K562 (cell line): ENCODE measurements at regions not wholly inside any gene's neighbourhood (a gene's known extent, or its start where the extent isn't known, plus 50 kb on each side); places are given as distances from the start of the nearest gene placed in this dataset.

ENCODE experiments used
- ATAC-seq: fragments of 200-7000 bp; cut with Tn5 transposase; 3 replicates; pipeline ENCODE4 v1.9.1; 2020; ENCODE audit warnings: moderate library complexity
- BruUV-seq: library from RNA; stranded (reverse); fragments of 400-500 nt; replicated peaks from 2 replicates; lab custom pipeline; 2021; lab: Mats Ljungman, UMichigan
- CTCF ChIA-PET: fragments of 300-600 bp; formaldehyde crosslinking; extraction: SDS; loops from one replicate; lab custom pipeline; 2021; ENCODE audit warnings: low intra/inter-chr PET ratio; lab: Yijun Ruan, JAX
- POLR2A ChIA-PET: fragments of 300-600, 350-650 bp; sonication (Branson Sonifier 250); formaldehyde crosslinking; extraction: SDS; loops from one replicate; lab custom pipeline; 2021; ENCODE audit warnings: antibody characterized with exemption, inconsistent platforms; lab: Yijun Ruan, JAX
- DNase-seq, 4 experiments: peaks; one replicate each; pipeline versions ENCODE4 v3.0.0 to v3.0.0-alpha.2; 2011 to 2018; ENCODE audit warnings: low spot score in 3 of 4, mixed read lengths in 3 of 4; ENCODE audit errors: extremely low read depth in 1 of 4
- FAIRE-seq: peaks from 2 replicates; lab custom pipeline; 2011; peaks lifted over from hg19 to GRCh38; lab: Jason Lieb, UNC
- H2AFZ ChIP-seq: 2 replicates; pipeline ENCODE4 v1.6.0; 2011; ENCODE audit warnings: low read depth, low read length, control low read depth, inconsistent platforms
- H3K27ac ChIP-seq: fragments of 200-600 bp; 3 replicates; pipeline ENCODE4 v1.8.0; 2011; ENCODE audit warnings: low read depth, mild to moderate bottlenecking, control low read depth, inconsistent platforms, low read length, moderate library complexity, mixed read lengths; ENCODE audit errors: extremely low read depth
- H3K27me3 ChIP-seq, 2 experiments: fragments of 300-600 bp in 1 of 2; 2 replicates in 1 of 2; 3 replicates in 1 of 2; pipeline versions ENCODE4 v1.6.0 to v1.8.0; 2011; ENCODE audit warnings: inconsistent platforms in 2 of 2, low read length in 2 of 2, mild to moderate bottlenecking in 1 of 2, mixed read lengths in 1 of 2, moderate library complexity in 1 of 2; ENCODE audit not compliant: control insufficient read depth in 2 of 2, insufficient read depth in 2 of 2
- H3K36me3 ChIP-seq: fragments of 300-600 bp; 3 replicates; pipeline ENCODE4 v1.8.0; 2011; ENCODE audit warnings: mild to moderate bottlenecking, low read length, inconsistent platforms; ENCODE audit not compliant: control insufficient read depth, insufficient read depth
- H3K4me1 ChIP-seq, 2 experiments: fragments of 200-600 bp in 1 of 2; replicated peaks in 1 of 2; 2 replicates in 1 of 2; 3 replicates in 1 of 2; pipeline versions ENCODE4 v1.5.1 to v1.8.0; 2011; ENCODE audit warnings: inconsistent platforms in 2 of 2, low read length in 2 of 2, mild to moderate bottlenecking in 1 of 2, mixed read lengths in 1 of 2, moderate library complexity in 1 of 2; ENCODE audit not compliant: control insufficient read depth in 2 of 2, insufficient read depth in 2 of 2
- H3K4me2 ChIP-seq: 2 replicates; pipeline ENCODE4 v1.6.1; 2011; ENCODE audit warnings: low read length, control low read depth, inconsistent platforms, mixed read lengths; ENCODE audit not compliant: insufficient read depth
- H3K4me3 ChIP-seq: fragments of 200-600 bp; sonication (generic), shearing (Covaris generic); 2 replicates; pipeline ENCODE4 v1.5.1; 2016; ENCODE audit warnings: control low read depth, inconsistent platforms
- H3K79me2 ChIP-seq: fragments of 200-600 bp; 3 replicates; pipeline ENCODE4 v1.8.0; 2011; ENCODE audit warnings: low read length, inconsistent platforms; ENCODE audit not compliant: control insufficient read depth, insufficient read depth
- H3K9ac ChIP-seq, 2 experiments: 2 replicates each; pipeline versions ENCODE4 v1.6.0 to v1.6.1; 2011; ENCODE audit warnings: low read depth in 2 of 2, low read length in 2 of 2, control low read depth in 1 of 2, inconsistent platforms in 1 of 2, mild to moderate bottlenecking in 1 of 2, mixed read lengths in 1 of 2; ENCODE audit not compliant: insufficient read depth in 1 of 2
- H3K9me1 ChIP-seq: one replicate; pipeline ENCODE4 v1.6.0; 2011; ENCODE audit warnings: inconsistent platforms, mild to moderate bottlenecking, low read length, moderate library complexity; ENCODE audit not compliant: control insufficient read depth, insufficient read depth
- H3K9me3 ChIP-seq: replicated peaks from 2 replicates; pipeline ENCODE4 v1.5.1; 2011; ENCODE audit warnings: low read depth, low read length, inconsistent platforms; ENCODE audit not compliant: control insufficient read depth, insufficient read depth
- H4K20me1 ChIP-seq: replicated peaks from 2 replicates; pipeline ENCODE4 v1.6.1; 2011; ENCODE audit warnings: low read length, inconsistent platforms, mixed read lengths; ENCODE audit not compliant: control insufficient read depth, insufficient read depth
- NCOR1 ChIP-seq: fragments of 450-650 bp; IDR thresholded peaks from 2 replicates; pipeline ENCODE4 v1.6.1; 2016; ENCODE audit warnings: mild to moderate bottlenecking, moderate library complexity
- PTTG1 ChIP-seq: fragments of 450-650 bp; IDR thresholded peaks from 2 replicates; pipeline ENCODE4 v1.6.1; 2016; ENCODE audit warnings: low read depth, mild to moderate bottlenecking, missing genetic modification characterization, missing compliant biosample characterization
- ZNF436 ChIP-seq: fragments of 250-450, 450-650 bp; sonication (Bioruptor Pico); formaldehyde crosslinking; IDR thresholded peaks from 2 replicates; pipeline ENCODE4 v1.7.0; 2020; ENCODE audit warnings: mild to moderate bottlenecking
- ZNF445 ChIP-seq: fragments of 250-450 bp; sonication (Bioruptor Pico); IDR thresholded peaks from 2 replicates; pipeline ENCODE4 v1.4.0; 2020; ENCODE audit warnings: low read depth, mild to moderate bottlenecking, moderate library complexity
- WGBS: fragments of 100-300 bp; shearing (Covaris generic); methylation state at CpG from one replicate; pipeline ENCODE4 v1.1.6; 2016; ENCODE audit warnings: low coverage, mixed read lengths; ENCODE audit not compliant: insufficient coverage; ENCODE audit errors: missing lambda C conversion rate; 5-methylcytosine and 5-hydroxymethylcytosine counted together
- in situ Hi-C: fragments of 300-500 bp; cut with MboI; formaldehyde crosslinking; loops from 4 replicates; pipeline ENCODE4 v1.15.0; 2018; ENCODE audit warnings: inconsistent platforms, mixed read lengths
- intact Hi-C: fragments of 100-400 bp; cut with micrococcal nuclease; formaldehyde crosslinking; loops from 2 replicates; pipeline ENCODE4 v1.14.2; 2022
- TF ChIP-seq, protein P1 (sequence below): fragments of 450-650 bp; IDR thresholded peaks from 2 replicates; pipeline ENCODE4 v1.6.1; 2017; ENCODE audit warnings: antibody characterized with exemption, mild to moderate bottlenecking

DNA sequence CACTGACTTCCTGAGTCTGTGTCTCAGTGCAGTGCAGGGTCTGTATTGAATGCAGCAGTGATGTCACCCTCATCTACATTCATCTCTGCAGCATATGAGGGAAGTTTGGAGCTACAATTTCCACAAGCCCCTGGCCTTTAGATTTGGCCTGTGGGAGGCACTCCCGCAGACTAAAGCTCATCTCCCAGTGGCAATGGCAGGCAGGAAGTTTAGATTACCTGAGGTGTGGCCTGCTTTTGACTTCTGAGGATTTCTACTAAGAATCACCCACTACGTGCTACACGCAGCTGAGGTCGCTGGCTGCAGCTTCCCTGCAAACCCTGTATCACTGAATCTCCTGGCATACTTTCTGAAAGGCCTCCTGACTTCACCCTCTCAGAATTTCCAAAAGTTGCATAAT lies 202.2 kb upstream of the PRKD1 start (continued):
- TF ChIP-seq PTTG1 (tag) (no peak), NCOR1 (no peak), ZNF445 (no peak)
- TF ChIP-seq, protein P1, sequence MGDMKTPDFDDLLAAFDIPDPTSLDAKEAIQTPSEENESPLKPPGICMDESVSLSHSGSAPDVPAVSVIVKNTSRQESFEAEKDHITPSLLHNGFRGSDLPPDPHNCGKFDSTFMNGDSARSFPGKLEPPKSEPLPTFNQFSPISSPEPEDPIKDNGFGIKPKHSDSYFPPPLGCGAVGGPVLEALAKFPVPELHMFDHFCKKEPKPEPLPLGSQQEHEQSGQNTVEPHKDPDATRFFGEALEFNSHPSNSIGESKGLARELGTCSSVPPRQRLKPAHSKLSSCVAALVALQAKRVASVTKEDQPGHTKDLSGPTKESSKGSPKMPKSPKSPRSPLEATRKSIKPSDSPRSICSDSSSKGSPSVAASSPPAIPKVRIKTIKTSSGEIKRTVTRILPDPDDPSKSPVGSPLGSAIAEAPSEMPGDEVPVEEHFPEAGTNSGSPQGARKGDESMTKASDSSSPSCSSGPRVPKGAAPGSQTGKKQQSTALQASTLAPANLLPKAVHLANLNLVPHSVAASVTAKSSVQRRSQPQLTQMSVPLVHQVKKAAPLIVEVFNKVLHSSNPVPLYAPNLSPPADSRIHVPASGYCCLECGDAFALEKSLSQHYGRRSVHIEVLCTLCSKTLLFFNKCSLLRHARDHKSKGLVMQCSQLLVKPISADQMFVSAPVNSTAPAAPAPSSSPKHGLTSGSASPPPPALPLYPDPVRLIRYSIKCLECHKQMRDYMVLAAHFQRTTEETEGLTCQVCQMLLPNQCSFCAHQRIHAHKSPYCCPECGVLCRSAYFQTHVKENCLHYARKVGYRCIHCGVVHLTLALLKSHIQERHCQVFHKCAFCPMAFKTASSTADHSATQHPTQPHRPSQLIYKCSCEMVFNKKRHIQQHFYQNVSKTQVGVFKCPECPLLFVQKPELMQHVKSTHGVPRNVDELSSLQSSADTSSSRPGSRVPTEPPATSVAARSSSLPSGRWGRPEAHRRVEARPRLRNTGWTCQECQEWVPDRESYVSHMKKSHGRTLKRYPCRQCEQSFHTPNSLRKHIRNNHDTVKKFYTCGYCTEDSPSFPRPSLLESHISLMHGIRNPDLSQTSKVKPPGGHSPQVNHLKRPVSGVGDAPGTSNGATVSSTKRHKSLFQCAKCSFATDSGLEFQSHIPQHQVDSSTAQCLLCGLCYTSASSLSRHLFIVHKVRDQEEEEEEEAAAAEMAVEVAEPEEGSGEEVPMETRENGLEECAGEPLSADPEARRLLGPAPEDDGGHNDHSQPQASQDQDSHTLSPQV = no peak

DNA sequence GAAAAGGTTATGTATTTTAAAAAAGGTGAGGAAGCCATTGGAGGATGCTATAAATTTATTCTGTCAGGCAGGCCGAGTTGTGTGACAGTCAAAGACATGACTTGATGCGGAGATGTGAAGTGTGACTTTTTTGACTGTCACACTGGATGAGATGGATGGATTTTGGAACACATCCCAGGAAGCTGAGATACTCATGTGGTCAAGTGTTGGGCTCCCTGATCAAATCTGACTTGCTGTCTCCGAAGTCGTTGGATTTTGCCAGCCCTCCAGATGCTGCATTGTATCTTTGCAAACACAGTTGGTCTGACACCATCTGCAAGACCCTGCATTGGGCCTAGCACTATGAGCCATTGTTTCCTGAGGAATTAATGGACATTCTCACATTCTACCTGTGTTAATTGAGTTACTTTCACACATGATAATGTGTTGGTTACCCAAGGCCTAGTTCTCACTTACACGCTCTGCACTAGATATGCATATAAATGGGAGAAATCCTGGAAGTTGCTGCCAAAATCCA lies 204.0 kb upstream of the PRKD1 start:
- in situ Hi-C loops (no loop called here), intact Hi-C loops (no loop called here)
- Histone ChIP-seq H3K4me2 (no peak overlapping the region), H3K9me3 (no peaks in the 10 kb centered on the region), H3K9ac (no peak overlapping the region), H3K4me1 (no peaks in the 10 kb centered on the region), H3K79me2 (no peaks in the 10 kb centered on the region), H3K36me3 (no peaks in the 10 kb centered on the region), H3K27ac (no peak overlapping the region), H2AFZ (no peak overlapping the region), H3K9me1 (no peaks in the 10 kb centered on the region), H3K27me3 (no peaks in the 10 kb centered on the region), H3K4me3 (no peak overlapping the region), H4K20me1 (no peaks in the 10 kb centered on the region)
- ATAC-seq (no peak), DNase-seq (no peak), FAIRE-seq (no peak)
- POLR2A ChIA-PET = no interaction called here
- WGBS = 5% methylated on average over 5 of the region's 5 CpGs
- CTCF ChIA-PET = no interaction called here
- BruUV-seq = no TSS peak
- TF ChIP-seq ZNF436 (CRISPR knock-in tag) = no peak
